ENCODE measurements at regions not wholly inside any gene's neighbourhood (a gene's known extent, or its start where the extent isn't known, plus 50 kb on each side); places are given as distances from the start of the nearest gene placed in this dataset.

DNA sequence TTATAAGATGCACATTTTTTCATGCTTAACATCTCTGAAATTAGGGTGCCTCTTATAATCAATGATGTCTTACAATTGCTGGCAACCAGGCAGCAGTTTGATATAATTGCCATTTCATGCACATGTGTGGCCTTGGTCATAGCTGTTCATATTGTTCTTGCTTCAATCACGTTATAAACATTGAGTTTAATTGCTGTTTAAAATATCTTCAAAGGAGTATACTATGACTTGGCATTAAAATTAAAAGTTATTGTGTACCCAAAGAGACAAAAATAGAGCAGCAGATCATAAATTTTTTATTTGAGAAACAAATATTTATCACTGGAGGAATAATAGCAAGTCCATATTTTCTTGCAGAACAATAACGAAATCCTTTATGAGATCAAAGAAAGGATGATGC lies 325.5 kb downstream of the LMX1A start:
- DNase-seq, result no peak

DNA sequence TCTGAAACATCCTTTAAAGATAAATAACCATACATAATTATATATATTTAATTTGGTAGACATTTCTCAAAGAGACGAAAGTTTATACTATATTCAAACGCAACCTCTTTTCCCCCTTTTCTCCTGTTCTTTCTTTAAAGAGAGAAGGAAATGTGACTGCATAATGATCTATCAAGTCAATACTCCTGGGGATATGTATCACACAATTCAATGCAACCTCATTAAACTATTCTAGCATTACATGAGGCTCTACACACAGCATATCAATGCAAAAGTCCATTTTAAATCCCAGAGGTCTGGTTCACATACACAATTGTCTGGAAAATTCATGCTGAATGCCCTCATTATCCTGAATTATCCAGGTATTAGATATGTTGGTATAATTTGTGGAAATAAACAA lies 330.7 kb downstream of the LMX1A start:
- no peak for DNase-seq

DNA sequence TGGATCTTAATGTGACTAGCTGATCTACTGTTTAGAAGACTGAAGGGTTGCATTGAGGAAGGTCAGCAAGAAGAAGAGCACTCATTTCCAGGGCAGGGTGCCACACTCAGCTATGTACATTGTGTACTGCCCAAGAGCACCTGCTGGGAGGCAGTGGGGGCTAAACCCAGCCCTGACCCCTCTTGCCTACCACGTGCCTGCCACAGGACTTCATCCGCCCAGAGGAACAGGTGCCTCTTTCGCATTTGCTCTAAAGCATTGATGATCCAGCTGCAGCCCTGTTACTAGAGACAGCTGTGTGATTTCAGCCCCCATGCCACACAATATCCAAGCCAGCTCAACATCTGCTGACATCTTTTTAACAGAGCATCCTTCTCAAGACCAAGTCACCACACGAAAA lies 341.8 kb downstream of the LMX1A start:
- DNase-seq, result no peak

DNA sequence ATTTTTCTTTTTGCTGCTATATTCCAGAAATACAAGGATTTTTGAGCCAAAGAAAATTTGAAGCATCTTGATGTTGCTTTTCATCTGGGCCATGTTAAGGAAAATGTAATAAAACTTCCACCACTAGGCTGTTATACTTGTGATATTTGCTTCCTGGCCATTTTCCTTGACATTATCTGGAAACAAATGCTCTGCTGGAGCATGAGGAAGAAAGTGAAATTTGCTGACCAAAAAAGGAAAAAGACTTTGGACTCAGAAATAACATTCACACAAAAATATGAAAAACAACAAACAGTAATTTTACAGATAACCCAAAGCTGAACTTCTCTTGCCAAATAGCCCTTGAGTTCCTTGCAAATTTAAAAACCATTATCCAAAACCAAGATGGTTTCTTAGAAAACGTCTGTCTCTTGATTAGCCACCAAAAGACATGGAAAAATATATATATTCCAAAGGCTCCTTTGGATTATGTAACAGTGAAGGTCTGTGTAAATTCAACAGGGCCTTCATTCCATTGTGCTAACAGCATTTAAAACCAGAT lies 344.5 kb downstream of the LMX1A start:
- no peak for DNase-seq

DNA sequence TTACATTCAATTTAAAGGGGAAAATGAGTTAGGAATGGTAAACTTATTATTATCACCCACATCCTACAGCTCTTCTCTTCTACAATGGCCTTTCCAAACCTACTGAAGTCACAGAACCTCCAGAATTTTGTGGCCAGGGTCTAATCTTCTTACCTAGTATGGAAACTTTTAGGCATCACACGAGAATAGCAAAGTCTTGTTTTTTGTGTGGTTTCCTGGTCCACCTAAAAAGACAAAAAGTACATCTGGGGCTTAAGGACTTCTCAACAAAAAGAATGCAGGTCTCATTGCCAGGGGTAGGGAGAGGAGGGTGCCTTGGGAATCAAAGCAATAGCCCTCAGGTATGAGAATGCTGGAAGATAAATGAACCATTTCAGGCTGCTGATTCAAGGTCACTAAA lies 345.3 kb downstream of the LMX1A start:
- no peak for DNase-seq

DNA sequence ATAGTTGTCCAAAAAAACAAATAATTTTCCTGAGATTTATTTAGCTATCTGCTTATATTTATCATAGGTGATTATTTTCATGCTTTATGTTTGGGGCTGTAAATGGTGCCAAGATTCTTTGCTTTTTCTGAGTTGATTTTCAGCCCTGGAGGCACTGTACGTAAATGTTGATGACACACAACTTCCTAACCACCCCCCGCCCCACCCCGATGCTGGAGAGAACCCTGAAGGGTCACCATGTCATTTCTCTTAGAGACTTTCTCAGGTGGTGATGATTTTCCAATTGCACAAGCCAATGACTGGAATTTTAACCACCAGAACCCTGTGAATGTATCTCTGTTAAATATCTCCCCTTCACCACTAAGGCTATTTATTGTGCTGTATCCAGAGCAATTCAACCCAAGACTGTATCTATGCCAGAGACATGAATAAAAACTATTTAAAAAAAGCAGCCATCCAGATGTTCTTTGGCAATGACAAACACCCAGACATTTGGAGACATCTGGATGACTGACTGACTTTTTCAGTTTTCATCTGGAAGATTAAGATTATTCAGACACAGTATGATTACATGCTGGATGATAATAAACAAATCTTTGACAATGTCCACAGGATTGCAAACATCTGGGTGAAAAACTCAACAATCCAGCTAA lies 346.0 kb downstream of the LMX1A start:
- no peak for DNase-seq

DNA sequence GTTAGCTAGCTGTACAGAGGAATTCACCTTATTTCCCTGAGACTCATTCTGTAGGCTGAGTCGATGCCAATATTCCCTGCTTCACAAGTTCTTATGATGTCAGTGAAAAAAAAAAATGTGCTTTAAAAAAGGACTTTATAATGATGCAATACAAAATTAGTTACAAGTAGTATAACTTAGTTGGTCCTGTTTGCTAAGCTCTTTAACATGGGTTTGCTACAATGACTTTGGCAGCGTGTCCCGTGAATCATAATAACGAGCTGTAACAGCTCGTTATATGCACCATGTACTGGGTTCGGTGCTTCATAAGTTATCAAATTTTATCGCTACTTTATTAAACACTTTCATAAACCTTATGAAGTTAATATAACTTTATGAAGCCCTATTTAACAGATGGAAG lies 349.7 kb downstream of the LMX1A start:
- DNase-seq, result no peak

DNA sequence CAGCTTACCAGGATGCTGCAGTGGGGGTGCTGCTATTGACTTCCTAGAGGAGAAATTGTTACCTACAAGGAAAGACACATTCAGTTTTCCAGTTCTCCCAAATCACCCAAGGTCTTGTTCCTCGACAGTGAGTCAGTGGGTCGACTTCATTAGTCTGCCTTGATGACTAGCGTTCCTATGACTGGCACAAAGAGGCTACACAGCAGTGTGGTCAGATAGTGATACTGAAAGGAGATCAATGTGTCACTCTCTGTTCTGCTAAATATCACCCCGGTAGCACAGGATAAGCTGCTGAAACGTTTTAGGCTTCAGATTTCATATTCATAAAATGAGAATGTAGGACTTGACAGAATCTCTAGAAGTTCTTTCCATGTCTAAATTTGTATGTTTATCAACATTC lies 357.4 kb downstream of the LMX1A start:
- DNase-seq, result peak in 1 of 56 donors; percentile 3

DNA sequence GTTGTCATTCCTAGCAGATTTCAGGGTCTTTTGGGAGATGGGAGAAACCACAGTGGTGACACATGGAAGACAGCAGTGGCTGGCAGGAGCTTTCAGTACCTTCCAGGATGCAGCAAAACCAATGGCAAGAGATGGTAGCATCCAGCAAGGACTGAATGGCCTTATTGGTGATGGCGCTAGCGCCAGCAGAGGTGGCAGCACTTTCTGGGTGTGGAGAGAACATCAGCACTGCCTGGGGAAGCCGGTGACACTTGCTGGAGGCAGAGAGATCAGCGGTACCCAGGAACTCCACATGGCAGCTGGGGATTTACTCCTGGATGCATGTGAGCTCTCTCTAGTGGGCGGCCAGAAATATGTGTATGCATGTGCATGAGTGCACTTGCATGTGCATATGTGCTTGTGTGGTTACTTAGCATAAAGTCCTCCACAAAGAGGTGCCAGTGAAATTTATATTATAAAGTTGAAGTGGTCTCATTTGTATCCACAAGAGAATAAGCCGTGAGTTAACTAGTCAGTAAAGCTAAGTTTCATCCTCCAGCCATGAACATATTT lies 364.7 kb downstream of the LMX1A start:
- no peak for DNase-seq

DNA sequence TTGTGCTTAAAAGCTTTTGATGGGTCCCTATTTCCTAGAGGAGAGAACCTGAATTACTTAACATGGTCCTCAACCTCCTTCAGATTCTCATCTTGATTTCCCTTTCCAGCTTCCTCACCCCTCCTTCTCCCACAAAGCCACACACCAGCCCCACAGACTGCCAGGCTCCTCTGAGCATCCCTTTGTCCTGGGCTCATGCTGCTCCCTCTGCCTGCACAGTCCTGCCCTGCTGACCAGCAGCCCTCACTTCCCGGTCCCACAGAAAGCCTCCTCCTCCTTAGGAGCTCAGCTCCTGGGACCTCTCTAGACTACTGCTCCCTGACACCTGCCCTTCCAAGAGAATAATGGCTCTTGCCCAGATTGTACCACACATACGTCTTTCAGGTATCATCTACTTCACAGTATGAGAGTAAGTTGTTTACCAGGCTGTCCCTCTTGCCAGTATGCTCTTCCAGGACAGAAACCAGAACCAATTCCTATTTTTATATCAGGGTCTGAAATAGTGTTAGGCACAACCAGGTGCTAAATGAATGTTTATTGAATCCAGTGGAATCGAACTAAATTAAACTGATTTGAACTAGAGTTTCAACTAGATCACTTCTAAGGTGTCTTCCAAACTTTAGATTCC lies 373.4 kb downstream of the LMX1A start:
- peak in 44 of 56 donors; percentile 1 to 76 (median 37) for DNase-seq

DNA sequence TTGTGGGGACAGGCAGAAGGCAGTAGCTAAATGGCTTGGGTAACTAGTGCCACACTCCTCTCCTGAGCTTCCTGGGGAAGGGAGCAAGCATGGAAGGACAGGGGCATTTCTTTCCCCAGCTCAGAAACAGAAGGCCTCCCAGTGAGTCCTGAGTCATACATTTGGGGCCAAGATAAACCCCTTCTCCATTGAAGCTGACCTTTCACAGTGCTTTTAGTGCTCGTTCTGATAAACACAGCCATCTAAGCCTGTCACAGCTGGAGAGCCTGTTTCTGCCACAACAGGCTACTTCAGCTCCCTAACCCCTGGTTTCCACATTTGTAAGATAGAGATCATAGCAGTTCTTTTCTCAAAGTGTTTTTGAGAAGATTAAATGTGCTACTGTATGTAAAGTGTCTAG lies 374.0 kb downstream of the LMX1A start:
- no peak for DNase-seq

DNA sequence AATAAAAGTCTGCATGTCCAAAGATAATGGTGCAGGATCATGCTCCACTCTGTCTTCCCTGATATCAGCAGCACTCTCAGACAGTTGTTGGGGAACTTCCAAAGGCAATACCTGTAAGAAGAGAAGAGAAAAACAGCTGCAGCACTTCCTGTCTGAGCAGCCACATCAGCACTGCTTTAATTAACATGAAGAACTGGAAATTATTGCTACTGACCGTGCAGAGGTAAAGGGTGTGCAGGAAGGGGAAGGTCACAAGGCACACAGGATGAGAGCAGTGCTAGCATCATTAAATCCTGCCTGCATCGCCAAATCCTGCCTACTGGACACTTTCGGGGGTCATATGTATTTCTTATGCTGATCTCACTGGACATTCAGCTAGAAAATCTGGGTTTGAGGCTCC lies 379.0 kb downstream of the LMX1A start:
- no peak for DNase-seq

DNA sequence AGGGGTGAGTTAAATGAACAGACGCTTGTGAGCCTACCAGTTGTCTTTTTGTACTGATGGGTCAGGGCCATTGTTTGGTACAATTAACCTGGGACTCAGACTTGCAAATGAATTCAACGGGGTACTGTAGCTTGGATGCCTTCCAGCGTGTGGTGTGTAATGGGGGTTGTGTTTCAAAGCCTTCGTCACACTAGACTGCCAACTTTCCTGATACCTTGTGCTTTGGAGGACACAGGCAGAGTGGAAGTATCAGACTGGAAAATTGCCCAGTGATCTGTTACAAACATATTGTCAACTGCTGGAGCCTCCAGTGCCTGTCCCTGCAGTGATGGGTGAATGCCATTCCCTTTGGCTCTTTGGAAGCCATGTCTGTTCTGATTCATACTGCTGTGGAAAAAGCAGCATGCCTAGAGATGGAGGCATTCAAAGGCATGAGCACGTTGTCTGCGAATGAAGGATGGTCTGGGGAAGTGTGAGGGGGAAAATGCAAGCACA lies 384.5 kb downstream of the LMX1A start:
- DNase-seq, result peak in 1 of 56 donors; percentile 20

DNA sequence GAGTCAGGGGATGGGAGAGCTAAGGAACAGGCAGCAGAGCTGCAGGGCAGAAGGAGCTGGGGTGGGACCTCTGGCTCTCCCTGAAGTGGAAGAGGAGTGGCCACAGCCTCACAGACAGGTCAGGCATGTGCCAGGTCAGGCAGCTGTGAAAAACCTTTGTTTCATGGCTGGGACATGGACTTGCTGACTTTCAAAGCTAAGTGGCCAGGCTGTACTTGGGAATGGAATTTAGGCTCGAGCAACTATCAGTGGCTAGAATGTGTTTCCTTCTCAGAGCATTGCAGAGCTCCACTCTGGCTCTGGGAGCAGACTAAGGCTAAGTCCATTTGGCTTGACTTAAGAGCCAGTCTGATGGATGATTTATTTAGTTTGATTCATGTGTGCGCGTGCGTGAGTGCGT lies 385.1 kb downstream of the LMX1A start:
- DNase-seq, result no peak

DNA sequence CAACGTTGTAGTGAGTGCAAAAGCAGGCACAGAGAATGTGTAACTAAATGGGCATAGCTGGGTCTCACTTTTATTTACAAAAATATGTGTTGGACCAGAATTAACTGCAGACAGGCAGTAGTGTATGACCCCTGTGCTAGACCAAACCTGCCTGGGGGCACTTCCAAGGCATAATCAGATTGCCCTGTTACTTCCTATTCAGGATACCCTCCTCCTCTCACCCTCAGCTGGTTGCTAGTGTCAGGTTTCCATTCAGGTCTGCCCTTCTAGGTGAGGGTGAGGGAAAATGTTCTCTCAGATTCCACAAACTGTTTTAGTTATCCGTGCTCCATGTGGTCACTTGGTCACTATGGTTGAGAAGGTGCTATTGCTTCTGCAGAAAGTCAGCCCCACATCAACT lies 387.3 kb downstream of the LMX1A start:
- DNase-seq, result no peak

DNA sequence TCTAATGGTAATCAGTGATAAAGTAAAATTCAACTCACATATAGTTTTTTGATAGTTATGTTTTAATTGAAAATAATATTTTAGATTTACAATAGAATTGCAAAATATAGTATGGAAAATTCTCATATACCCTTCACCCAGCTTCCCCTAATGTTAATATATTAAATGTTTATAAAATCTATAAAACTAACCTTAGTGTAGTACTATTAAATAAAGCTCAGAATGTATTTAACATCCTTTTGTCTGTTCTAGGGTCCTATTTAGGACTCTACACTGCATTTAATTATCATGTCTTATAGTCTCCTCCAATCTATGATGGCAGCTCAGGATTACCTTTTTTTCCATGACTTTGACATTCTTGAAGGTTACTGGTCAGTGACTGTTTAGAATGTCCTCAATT lies 389.2 kb downstream of the LMX1A start:
- no peak for DNase-seq

DNA sequence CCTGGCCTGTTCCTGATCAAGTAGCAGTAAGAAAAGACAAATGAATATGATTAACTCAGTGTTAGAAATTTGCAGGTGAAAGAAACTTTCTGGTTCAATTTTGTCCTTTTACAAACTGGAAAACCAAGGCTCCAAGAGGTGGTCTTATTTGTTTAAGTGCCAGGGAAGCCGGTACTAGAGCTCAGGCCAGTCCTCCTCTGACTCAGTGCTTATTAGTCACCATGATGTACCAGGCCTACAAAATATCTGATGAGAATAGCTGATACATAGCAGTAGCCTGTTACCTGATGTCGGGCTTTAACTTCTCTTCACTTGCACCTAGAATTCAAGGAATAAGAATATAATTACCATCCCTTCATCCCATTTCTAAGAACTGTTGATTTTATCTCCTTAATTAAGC lies 394.8 kb downstream of the LMX1A start:
- no peak for DNase-seq

DNA sequence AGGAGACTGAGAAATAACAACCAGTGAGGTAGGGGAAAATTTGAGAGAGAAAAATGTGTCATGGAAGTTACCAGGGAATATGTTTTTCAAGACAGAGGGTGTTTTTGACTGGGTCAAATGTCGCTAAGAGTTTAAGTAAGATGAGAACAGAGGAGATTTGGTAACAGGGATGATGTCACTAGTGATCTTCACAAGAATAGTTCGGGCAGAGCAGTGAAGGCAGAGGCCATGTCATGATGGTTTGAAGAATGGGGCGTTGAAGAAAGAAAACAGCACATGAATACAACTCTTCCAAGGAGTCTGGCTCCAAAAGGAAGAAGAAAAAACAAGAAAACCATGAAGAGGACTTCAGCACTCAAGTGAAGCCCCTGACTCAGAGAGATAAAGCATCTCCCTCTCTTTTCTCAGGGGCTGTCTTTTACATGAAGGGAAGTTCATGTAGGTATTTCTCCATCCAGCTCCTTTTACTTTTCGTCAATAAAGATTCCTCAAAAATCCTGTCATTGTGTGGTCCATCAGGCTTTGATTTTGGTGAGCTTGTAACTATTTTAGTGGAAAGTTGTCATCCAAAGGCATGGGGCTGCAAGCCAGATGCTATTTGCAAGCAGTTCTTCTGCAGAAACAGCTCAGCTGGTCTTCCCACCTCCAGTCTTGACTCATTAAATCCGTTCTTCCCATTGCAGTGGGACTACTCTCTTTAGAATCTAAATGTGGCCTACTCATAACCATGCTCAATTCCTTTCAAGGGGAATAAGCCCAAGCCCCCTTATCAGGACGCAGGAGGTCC lies 397.3 kb downstream of the LMX1A start:
- no peak for DNase-seq

DNA sequence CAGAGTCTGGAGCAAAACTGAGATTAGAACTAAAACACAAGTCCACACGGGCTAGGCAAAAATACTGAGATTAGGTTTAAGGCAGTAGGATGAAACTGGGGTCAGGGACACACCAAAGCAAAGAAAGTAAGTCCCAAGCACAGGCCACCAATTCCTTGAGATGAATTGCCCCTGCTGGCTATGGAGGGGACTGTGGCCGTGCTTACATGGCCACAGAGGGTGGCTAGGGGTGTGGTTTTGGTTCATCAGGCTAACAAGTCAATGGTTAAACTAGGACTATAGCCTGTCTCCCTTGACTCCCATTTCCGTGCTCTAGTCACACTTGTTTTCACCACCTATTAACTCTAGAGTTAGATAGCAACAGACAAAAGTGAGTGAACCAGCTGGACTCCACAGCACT lies 394.8 kb downstream of the PBX1 start:
- DNase-seq, result no peak

DNA sequence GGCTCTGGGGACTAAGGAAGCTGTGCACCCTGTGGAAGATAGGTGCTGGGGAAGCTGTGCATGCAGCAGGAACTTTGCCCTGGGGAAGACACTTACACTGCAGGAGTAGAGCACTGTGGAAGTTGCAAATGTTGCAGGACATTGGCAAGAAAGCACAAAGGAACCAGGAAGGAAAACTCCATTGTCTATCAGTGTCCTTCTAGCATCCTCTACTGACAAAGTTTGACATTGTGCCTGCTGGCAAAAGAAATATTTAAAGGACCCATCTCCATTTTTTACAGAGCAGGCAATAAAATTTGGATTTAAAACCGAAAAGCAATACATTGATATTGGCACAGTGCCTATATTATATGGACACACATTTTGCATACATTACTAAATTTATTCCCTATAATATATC lies 394.1 kb downstream of the PBX1 start:
- DNase-seq, result peak in 4 of 56 donors; percentile 3 to 20 (median 6)

DNA sequence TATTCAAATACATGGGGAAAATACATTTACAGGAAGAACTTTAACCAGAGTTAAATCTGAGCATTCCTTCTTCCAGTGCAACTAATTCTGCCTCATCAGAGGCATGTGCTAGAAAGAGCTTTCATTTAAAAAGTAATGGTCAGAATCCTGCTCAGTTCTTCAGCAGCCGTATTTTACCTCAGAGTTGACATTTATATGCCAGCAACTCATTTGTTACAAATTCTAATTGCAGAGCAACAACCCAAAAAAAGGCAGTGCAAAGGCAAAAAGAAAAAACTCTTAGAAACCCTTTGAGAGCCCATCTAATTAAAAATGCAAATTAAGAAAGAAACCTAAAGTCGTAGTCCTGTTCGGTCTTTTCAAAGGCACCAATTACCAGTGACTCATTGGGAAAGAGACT lies 392.5 kb downstream of the PBX1 start:
- DNase-seq, result no peak

DNA sequence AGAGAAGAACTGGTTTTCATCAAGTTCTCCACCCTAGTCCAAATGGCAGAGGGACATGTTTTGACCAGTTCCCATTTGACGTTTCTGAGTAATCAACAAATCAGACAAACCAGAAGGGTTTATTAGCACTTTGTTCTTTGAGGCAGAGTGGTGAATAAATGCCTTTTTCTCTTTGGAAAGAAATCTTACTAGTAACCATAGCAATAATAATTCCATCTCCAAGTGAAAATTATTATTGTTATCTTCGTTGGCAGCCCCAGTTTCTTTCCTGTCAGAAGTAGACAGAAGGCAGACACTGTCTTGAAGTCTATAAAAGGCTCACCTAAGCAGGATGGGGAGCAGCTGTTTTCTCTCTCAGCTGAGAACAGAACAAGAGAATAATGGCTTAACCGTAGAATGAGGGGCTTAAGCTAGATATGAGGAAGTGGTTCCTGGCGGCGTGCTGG lies 391.6 kb downstream of the PBX1 start:
- DNase-seq, result no peak
